Mesodermal cell (in vitro differentiated cells): ENCODE measurements at regions not wholly inside any gene's neighbourhood (a gene's known extent, or its start where the extent isn't known, plus 50 kb on each side); places are given as distances from the start of the nearest gene placed in this dataset.

Experiments
- H3K27ac ChIP-seq: 2 replicates; pipeline ENCODE4 v1.7.0; 2013; ENCODE audit warnings: mild to moderate bottlenecking, low read depth, low read length, moderate library complexity; ENCODE audit not compliant: severe bottlenecking
- H3K36me3 ChIP-seq: 2 replicates; pipeline ENCODE4 v1.7.1; 2013; ENCODE audit warnings: mild to moderate bottlenecking, low read length, moderate library complexity; ENCODE audit not compliant: control insufficient read depth, insufficient read depth
- H3K4me1 ChIP-seq: one replicate; pipeline ENCODE4 v1.7.1; 2013; ENCODE audit warnings: mild to moderate bottlenecking, low read length; ENCODE audit not compliant: insufficient read depth, control insufficient read depth, poor library complexity, severe bottlenecking
- H3K4me3 ChIP-seq: 2 replicates; pipeline ENCODE4 v1.7.0; 2013; ENCODE audit warnings: low read length, control low read depth, mild to moderate bottlenecking; ENCODE audit not compliant: insufficient read depth, poor library complexity, severe bottlenecking; ENCODE audit errors: extremely low read depth
- H3K9me3 ChIP-seq: 2 replicates; pipeline ENCODE4 v1.7.1; 2013; ENCODE audit warnings: mild to moderate bottlenecking, low read length, moderate library complexity; ENCODE audit not compliant: control insufficient read depth
- WGBS, 2 experiments: methylation state at CpG; one replicate each; pipeline ENCODE4 v1.1.5; 2013; ENCODE audit warnings: missing lambda C conversion rate in 2 of 2; ENCODE audit not compliant: insufficient coverage in 2 of 2; 5-methylcytosine and 5-hydroxymethylcytosine counted together

DNA sequence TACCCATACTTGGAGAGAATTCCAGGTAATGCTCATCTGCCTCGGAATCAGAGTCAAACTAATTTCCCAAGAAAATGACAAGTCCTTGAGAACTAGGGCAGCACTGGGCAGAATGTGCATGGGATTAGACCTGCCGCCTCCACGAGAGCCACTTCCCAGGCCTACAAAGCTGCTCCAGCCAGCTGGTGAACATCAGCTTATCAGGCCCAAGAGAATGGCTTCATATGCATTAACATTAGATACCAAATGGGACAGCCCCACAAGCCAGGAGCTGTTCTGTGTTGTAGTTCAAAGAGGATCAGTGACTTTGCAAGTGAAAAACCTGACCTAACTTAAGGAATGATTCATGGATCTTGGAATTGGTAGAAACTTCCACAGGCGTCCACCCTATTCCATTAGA, 203.3 kb downstream of the CYLD start:
- Histone ChIP-seq H3K4me3 (no peak overlapping the region), H3K4me1 (no peaks in the 10 kb centered on the region), H3K9me3 (no peaks in the 10 kb centered on the region), H3K36me3 (no peaks in the 10 kb centered on the region), H3K27ac (no peak overlapping the region)
- WGBS, 2 experiments, result 90 to 93% methylated on average over 3 to 4 of the region's 4 CpGs

- Histone ChIP-seq H3K9me3 (no peaks in the 10 kb centered on the region), H3K36me3 (no peaks in the 10 kb centered on the region), H3K27ac (no peak overlapping the region), H3K4me1 (no peaks in the 10 kb centered on the region), H3K4me3 (no peak overlapping the region)
- WGBS, 2 experiments, result 89% methylated on average over 1 of the region's 1 CpG; no CpG with 5 or more reads in 1 of the 2 experiments
These were observed 202.6 kb downstream of the CYLD start for GRCh38 chr16:50944436-50944835.

DNA sequence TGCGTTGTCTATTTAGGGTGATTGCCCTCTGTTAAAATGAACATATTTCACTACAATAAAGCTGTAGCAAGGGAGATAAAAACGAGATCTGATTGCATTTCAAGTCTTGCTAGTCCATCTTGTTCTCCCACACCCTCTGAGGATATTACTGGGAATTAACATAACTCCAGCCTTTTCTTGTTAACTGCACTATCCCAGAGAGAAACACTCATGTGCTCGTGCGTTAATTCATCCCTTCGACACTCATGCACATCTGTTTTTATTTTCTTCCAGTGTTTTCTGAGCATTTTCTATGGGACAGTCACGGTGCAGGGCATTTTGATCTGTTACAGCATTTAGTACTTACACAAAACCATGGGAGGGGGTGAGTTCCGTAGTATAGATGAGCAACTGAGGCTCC, 202.1 kb downstream of the CYLD start:
- H3K4me3 ChIP-seq, result no peak overlapping the region
- no peaks in the 10 kb centered on the region for H3K4me1 ChIP-seq
- 88 to 90% methylated on average over 5 to 6 of the region's 7 CpGs for WGBS, 2 experiments
- H3K27ac ChIP-seq, result no peak overlapping the region
- no peaks in the 10 kb centered on the region for H3K36me3 ChIP-seq
- H3K9me3 ChIP-seq, result no peaks in the 10 kb centered on the region

- H3K4me1 ChIP-seq, result no peaks in the 10 kb centered on the region
- H3K36me3 ChIP-seq, result no peaks in the 10 kb centered on the region
- H3K27ac ChIP-seq, result no peak overlapping the region
- H3K9me3 ChIP-seq, result no peaks in the 10 kb centered on the region
- H3K4me3 ChIP-seq, result no peak overlapping the region
- 45 to 70% methylated on average over 2 of the region's 3 CpGs for WGBS, 2 experiments
These were observed 200.3 kb downstream of the CYLD start for GRCh38 chr16:50942143-50942542.

GRCh38 chr16:50941681-50942080, 199.8 kb downstream of the CYLD start:
- Histone ChIP-seq H3K9me3 (no peaks in the 10 kb centered on the region), H3K4me3 (no peak overlapping the region), H3K36me3 (no peaks in the 10 kb centered on the region), H3K27ac (no peak overlapping the region), H3K4me1 (no peaks in the 10 kb centered on the region)
- 93 to 95% methylated on average over 5 to 6 of the region's 6 CpGs for WGBS, 2 experiments

GRCh38 chr16:50940275-50940854, 198.5 kb downstream of the CYLD start:
- Histone ChIP-seq H3K36me3 (no peaks in the 10 kb centered on the region), H3K9me3 (no peaks in the 10 kb centered on the region), H3K4me3 (no peak overlapping the region), H3K4me1 (no peaks in the 10 kb centered on the region), H3K27ac (no peak overlapping the region)
- 75 to 84% methylated on average over 4 to 7 of the region's 7 CpGs for WGBS, 2 experiments

- WGBS, 2 experiments, result 90 to 100% methylated on average over 1 to 2 of the region's 2 CpGs
- no peak overlapping the region for H3K4me3 ChIP-seq
These were observed 197.5 kb downstream of the CYLD start for GRCh38 chr16:50939356-50939755.

DNA sequence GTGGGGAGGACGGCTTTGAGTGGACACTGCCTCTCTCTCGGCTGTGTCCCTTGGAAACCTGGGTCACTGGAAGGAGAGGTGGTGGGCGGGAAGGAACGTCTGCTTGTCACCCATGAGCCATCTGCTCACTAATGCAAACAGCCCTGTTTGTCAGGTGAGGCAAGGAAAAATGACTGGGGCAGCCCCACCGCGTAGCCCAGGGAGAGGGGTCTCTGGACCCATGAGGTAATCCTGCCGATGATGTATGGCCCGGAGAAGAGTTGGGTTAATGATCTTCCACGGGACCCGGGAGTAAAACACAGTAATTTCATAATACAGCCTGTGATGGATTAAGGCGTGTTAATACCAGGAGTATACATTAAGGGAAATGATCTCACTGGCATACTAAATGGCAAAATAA, 197.0 kb downstream of the CYLD start:
- WGBS, 2 experiments, result 80 to 88% methylated on average over 5 to 11 of the region's 11 CpGs
- Histone ChIP-seq H3K27ac (no peak overlapping the region), H3K4me1 (no peaks in the 10 kb centered on the region), H3K9me3 (no peaks in the 10 kb centered on the region), H3K36me3 (no peaks in the 10 kb centered on the region), H3K4me3 (no peak overlapping the region)

More at GRCh38 chr16:50939356-50939755, 197.5 kb downstream of the CYLD start:
- Histone ChIP-seq H3K27ac (no peak overlapping the region), H3K36me3 (no peaks in the 10 kb centered on the region), H3K4me1 (no peaks in the 10 kb centered on the region), H3K9me3 (no peaks in the 10 kb centered on the region)

- 80 to 92% methylated on average over 3 of the region's 3 CpGs for WGBS, 2 experiments
These were observed 191.4 kb downstream of the CYLD start for GRCh38 chr16:50933262-50933661.

DNA sequence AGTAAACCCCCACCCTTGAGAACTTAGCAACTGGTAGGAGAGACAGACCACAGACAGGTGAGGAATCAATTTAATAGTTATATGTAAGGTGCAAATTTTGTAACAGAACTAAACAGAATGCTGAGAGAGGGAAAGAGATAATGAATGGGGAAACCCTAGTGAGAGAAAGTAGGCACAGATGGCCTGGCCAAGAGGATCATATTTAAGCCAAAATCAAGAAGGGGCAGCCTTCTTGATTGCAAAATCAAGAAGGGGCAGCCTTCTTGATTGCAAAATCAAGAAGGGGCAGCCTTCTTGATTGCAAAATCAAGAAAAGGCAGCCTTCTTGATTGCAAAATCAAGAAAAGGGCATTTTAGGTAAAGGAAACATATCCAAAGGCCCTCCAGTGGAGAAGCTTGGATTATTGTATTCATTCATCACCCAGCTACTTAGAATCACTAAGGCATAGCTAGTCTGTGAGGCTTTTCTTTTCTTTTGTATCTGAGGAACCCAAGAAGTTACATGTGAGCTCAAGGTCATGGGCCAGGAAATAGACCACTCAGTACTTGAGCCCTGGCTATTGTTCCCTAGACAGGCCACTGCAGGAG, 190.6 kb downstream of the CYLD start:
- H3K27ac ChIP-seq, result no peak overlapping the region
- H3K4me3 ChIP-seq, result no peak overlapping the region
- no peaks in the 10 kb centered on the region for H3K36me3 ChIP-seq
- no peaks in the 10 kb centered on the region for H3K9me3 ChIP-seq
- H3K4me1 ChIP-seq, result no peaks in the 10 kb centered on the region

More at GRCh38 chr16:50933262-50933661, 191.4 kb downstream of the CYLD start:
- Histone ChIP-seq H3K9me3 (no peaks in the 10 kb centered on the region), H3K4me3 (no peak overlapping the region), H3K27ac (no peak overlapping the region), H3K4me1 (no peaks in the 10 kb centered on the region), H3K36me3 (no peaks in the 10 kb centered on the region)

- Histone ChIP-seq H3K4me3 (no peak overlapping the region), H3K27ac (no peak overlapping the region), H3K9me3 (no peaks in the 10 kb centered on the region), H3K36me3 (no peaks in the 10 kb centered on the region), H3K4me1 (no peaks in the 10 kb centered on the region)
- WGBS, 2 experiments, result 97 to 98% methylated on average over 3 to 5 of the region's 5 CpGs
These were observed 186.2 kb downstream of the CYLD start for GRCh38 chr16:50928065-50928464.
